Hypothalamus (tissue), 51 donors: ENCODE measurements at regions not wholly inside any gene's neighbourhood (a gene's known extent, or its start where the extent isn't known, plus 50 kb on each side); places are given as distances from the start of the nearest gene placed in this dataset.

Experiments
- DNase-seq, 51 donors: peaks; one replicate each; lab custom pipeline; 2025; lab: John Stamatoyannopoulos, UW

DNA sequence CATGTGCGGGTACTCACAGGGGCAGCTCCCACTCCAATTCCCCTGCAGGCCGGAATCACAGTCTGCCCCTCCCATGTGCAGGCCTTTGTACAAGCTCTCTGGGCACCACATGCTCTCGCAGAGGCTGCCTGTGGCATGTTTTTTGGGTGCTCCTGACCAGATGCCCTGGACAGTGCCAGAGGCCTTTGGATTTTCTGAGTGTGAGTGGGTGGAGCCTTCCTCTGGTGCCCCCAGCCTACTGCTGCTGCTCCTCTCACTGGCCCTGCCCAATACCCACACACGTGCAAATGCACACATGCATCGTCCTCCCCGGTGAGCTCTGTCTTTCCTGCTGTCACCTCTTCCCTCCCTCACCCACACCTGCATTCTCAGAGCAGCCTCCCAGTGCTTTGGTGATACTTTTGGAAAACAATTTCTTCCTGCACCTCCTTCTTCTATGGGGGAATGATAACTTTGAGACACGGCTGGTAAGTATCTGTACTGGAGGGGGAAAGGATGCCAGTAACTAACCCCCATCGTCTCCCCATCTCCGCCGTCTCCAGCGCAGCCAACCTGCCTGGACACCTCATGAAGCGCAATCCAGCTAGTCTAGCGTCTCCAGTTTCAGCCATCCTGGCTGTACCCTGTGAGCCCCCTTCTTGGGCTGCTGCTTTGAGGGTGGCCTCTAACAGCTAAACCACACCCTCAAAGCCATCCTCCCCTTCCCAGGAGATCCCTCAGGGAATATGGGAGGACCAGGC lies 229.4 kb upstream of the TOPAZ1 start:
- no peak for DNase-seq

DNA sequence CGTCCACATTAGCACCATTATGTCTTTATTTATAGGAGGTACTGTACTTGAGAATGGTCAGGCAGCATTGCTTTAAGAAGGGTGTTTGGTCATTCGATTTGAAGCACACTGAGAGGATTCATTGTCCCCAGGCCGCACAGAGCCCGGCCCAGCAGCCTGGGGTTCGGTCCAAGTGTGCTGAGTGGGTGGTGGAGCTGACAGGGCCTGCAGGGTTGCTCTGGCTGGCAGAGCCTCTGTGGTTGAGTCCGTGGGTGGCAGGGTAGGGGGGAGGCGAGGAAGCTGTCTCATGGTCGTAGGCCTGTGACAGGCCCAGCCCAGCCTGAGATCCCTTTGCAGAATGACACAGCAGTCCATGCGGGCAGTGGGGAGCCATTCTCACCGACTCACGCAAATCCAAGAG lies 227.7 kb upstream of the TOPAZ1 start:
- DNase-seq = peak in 2 of 51 donors; percentile 19 to 36

DNA sequence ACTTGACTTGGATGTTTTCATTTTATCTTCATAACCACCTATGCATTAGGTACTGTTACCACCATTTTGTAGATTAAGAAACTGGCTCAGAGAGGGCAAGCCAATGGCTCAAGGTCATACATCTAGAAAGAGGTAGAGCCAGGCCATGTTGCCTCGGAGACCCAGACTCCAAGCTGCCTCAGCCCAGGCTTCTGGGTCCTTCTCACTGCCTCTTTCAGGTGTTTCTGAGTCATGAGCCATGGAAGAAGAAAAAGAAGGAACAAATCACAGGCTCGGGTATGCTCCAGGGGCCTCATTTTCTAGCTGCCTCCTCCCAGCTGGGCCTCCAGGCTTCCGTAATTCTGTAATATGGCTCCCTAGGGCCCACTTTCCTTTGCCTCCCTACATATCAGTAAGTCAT lies 226.5 kb upstream of the TOPAZ1 start:
- no peak for DNase-seq

DNA sequence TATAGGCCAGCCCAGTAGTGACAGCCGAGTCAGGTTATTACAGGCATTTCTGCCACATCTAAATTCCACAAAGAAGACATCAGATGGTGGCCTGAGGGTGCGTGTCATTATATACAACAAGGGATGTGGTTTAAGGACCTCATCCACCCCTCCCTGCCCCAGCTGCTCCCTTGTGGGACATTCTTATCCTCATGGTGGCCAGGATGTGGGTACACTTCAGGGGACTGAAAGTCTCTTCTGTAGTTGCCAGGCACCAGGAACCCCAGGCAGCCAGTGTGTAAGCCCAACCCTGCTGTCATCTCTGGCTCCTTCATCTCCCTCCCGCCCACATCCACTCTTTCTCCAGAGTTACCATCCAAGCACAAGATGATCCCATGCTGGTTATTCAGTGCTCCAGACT lies 224.9 kb upstream of the TOPAZ1 start:
- no peak for DNase-seq

DNA sequence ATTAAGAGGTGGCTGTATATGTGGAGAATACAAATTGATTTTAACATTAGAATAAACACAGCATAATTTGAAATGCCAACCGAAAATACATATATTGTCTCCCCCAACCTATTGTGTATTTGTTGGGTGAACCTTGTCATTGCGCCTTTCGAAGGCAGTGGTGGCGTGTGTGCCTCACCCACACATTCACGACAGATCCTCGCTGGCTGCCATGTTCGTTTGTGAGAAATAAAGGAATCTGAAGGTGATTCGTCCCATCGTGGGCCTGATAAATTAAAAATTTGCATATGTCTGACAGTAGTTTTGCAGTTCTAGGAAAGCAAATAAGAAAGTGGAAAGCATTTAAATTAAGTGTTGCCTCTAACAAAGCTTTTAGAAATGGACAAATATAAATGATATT lies 222.8 kb upstream of the TOPAZ1 start:
- DNase-seq = no peak

DNA sequence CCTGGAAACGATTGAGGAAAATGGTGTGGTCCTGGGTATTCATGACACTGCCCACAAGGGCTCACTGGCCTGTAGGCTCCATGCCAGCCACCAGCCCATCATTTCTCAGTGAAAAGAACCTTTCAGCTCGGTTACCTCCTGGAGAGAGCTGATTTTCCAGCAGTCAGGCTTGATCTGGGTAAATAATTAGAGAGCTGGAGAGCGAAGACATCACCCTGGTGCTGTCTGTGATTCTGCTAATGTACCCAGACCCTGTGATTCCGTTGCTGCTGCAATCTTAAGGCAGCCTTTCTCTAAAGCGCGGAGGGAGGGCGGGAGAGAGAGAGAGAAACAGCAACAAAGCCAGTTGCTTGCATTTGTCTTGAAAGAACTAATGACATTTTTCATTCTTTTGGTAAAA lies 221.9 kb upstream of the TOPAZ1 start:
- peak in 2 of 51 donors; percentile 19 to 43 for DNase-seq

DNA sequence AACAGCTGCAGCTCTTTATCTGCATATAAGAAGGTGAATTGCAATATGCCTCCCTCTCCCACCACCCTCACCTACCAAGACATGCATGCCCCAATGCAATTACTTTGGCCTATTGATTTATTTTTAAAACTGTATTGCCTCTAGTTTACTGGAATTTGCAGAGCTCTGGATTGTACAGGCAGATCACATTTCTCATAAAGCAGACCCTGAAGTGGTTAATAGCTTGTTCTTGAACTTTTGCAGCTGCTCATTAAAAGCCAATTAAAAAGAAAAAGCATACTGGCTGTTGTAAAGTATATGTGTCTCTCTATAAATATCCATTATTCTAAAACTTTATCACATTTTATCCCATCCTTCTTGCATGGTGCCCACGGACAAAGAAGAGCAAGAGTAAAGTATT lies 221.5 kb upstream of the TOPAZ1 start:
- DNase-seq = no peak

DNA sequence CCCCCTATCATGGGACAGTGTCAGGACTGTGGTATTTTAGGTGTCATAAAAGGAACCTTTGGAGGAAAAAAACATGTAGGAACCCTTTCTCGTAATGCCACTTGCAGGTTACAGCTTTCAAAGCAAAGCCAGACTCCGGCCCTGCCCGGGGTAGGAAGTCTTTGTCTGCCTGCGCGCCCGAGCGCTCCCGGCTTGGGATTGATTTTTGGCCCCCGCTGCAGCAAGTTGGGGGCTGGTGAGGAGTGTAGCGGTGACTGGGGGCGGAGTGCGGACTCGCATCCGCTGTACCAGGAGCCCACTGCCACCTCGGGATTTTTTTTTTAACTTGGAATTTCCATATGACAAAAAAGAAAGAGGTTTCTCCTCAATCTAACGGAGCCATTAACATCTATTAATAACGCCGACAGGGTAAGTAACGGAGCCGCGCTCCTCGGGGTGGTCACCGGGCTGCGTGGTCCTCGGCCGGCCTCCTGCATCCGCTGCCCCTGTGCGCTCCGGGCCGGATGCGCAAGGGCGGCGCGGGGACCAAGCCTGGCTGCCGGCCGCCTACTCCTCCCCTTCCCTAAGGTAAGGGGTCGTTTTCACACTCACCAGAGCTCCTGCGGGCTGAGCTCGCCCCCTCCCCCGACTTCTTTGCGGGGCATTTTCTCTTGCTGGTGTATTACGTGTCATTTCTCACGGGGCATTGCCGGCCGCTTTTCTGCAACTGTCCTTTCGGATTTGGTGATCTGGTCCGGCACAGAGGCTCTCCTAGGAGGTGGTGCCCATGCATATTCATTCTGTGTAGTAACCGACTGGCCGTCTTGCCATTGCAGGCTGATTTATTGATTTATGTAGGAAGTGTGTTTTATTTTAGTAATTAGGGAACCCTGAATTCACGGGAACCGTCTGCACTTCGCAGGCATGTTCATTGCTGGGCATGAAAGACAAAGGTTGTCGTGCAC lies 219.8 kb upstream of the TOPAZ1 start:
- DNase-seq = peak in 1 of 51 donors; percentile 7

DNA sequence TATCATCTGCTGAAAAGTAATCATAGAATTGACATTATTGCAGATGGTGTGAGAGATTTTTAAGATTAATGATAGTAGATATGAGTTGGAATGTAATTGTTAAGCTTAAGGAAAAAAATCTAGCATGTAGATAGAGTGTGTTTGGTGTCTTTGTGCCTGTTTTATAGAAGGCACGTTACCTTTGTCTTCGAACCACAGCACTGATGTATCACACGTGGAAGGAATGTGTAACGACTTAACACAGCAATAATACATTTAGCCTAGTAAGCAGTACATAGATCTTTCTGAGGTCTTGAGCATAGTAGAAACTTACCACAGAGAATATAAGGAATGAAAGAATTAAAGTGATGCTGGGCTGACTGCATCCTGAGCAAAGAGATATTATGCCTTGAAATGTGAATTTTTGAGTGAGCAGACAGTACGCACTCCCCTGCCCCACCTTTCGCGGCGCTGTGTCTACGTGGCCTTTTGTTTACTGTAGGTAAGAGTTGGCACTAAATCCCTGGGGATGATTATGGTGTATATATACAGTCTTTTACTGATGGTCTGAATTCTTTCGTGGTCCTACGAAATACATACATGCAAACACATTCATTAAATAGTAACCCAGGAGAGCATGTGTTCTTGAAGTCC lies 217.6 kb upstream of the TOPAZ1 start:
- DNase-seq = no peak

DNA sequence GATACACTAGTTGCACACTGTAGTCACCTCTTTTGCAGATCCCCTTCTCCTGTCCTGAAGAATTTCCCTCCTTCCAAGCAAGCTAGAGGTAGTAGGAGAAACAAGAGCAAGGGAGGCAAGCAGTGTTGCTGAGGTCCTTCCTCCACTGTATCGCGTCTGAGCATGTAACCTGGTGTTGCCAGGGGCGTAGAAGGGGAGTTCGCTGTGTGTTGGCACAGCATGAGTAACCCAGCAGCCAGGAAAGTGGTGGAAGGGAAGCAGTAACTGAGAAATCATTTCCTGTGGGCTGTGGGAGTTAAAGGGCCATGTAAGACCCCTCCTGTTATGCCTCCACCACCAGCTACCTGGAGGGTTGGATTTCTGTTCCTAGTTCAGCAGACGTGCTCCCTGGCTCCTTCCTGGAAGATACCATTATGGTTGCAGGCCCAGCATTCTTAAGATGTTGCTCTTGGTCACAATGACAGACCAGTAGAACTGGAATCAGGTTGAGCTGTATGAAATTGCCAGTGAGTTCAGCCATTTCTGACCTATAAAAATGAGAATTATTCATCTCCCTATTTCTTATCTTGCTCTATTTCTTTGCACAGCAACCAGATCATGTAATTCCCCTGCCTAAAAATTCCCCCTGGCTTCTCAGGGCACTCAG lies 215.3 kb upstream of the TOPAZ1 start:
- no peak for DNase-seq

DNA sequence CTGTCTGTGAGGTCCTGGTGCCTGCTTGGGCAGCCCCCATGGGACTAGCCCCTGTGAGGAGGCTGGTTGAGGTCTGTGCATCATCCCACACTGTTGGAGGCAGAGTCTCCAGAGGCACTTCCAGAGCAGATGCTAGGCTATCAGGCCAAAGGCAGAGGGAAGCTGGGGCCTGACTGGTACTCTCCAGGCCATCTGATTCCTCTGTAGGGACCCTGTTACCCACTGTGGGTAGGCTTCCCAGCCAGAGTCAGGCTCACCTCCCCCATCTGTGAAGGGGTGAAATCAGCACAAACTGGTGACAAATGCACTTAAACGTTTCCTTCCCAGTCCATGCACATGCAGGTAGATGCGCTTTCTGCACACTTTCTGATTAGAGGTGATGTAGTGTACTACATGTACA lies 212.6 kb upstream of the TOPAZ1 start:
- DNase-seq = no peak

DNA sequence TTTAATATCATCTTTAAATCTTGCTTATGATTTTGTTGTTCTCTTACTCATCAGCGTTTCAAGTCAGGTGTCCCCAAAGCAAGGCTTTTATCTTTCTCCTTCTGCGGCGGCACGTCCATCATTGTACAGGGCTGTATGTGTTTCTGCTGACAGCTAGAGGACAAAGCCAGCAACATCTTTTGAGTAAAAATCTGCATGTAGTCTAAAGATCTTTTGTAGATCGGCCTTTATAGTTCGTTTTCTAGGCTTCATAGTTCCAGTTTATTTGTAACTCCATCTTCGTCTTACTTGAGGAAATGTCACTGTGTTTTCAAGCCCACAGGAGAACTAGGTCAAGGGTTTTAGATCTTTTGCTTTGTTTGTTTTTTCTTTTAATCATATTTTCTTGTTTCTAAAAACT lies 211.4 kb upstream of the TOPAZ1 start:
- no peak for DNase-seq

DNA sequence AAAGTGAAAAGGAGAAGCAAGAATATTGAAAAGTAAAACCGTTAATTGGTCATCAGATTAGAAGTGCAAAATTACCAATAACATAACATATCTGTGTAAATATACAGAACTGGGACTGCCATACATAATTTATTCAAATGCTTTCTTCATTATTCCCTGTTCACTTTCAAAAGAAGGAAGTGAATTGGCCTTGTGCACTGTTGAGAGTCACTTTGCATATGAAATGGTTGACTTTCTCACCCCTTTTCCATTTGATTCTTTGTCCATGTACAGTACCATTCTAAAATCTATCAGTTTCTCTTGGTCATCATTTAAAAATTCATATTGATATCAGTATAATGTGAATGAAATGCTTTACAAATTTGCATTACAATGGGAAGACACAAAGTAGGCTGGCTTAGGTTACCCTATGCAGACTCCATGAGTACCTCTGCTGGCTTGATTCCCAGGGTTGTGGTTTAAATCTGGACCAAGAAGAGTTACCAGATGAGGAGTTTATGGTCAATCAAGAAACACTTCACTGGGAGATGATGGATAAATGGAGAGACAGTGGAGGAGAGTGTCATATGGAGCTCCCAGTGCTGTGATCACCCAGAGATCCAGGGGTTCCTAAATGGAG lies 210.9 kb upstream of the TOPAZ1 start:
- no peak for DNase-seq

DNA sequence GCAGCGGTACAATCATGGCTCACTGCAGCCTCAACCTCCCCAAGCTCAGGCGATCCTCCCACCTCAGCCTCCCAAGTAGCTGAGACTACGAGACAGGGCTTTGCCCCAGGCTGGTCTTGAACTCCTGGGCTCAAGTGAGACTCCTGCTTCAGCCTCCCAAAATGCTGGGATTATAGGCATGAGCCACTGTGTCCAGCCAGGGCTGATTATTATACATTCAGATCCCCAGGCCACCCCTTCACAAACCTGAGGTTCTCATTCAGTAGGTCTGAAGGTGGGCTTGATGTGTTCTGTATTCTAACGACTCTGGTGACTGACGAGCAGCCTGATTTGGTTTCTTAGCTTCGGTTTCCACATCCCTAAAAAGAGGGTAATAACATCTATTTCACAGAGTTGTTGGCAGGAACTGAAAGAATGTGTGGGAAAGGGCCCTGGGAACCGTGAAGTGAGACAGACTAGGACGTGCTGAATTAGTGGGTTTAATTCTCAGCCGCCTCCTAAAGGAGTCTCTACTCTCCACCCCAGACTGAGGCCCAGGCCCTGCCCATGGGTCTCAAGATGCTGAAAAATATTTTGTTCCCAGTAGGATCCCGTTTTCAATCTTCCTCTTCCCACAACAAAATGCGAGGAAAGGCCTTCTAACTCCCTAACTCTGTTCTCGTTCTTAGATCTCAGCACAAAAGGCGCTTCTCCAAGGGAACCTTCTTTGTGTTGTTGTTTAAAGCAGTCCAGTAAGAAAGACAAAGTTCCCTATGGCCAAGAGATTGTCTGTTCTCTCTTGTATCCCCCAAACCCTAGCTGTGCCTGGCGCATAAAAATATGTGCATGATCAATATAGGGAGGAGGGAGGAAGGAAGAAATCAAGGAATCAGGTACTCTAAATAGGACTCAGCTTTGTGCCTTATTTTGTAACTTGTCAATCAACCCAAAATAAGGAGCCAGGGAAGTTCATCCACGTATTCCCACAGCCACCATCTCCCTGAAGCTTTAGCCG lies 210.0 kb upstream of the TOPAZ1 start:
- DNase-seq = no peak

DNA sequence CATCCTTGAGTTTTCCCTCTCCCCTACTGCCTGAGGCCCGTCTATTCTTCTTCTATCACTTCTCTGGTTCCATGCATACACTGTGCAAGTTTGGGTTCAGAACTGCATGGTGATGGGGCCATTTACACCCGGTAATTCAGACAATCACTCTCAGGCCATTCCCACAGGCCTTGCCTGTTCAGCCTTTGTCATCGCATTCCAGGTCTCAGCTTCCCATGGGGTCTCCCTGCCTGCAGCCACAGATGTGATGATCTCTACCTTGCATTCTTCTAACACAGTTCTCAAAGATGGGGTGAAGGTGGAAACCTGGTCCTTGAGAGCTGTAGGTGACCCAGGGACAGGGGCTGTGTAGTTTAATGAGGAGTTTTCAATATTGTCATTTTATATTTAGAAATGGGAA lies 209.2 kb upstream of the TOPAZ1 start:
- DNase-seq = no peak

DNA sequence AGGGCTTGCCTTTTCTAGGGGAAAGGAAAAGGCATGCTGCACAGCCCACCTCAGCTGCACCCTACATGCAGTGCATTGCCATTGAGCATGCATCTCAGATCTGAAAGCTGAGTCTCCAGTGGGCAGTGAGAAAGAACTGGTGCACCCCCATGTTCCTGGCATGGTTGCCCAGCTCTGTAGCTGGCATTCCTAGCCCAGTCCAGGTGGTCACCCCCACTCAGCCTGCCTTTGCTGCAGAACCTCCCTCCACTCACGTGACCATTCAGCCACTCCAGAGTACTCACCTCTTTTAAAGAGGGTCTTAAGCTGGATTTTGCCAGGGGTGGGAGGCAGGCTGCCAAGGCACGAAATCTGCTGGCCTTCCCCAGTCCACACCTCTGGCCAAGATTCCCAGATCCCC lies 208.6 kb upstream of the TOPAZ1 start:
- no peak for DNase-seq

DNA sequence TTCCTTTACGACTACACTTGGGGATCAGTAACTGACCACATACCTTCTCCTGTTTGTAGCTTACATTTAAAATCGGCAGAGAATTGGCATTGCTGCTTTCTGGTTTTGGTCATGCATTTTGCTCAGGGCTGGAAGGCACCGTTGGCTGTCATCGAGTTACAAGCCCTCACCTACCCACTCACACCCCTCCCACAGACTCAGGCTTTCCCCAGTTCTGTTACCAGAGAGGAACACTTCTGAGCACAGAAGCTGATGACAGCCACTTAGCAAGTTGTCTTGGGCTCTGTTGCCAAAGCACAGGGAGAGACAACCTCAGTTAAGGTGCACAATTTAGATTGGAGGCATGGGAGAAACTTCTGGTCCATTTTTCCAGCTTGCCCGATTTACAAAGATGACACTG lies 204.8 kb upstream of the TOPAZ1 start:
- DNase-seq = no peak

DNA sequence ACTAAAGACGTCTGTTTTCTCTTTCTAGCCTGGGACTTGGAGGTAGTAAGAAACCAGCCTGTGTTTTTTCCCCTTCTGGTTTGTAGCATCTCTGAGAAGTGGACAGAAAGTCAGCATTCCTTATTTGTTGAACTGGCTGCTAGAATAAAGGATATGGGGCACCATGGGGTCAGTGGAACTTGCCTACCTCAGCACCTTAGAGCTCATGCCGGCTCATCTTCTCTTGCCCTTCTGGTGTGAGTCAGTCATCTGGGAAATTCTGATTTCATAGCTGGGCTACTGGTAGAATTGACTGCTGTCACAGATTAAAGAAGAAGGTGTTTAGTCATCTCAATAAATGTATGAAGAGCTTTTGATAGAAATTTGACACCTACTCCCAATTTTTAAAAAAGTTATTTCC lies 202.7 kb upstream of the TOPAZ1 start:
- no peak for DNase-seq

DNA sequence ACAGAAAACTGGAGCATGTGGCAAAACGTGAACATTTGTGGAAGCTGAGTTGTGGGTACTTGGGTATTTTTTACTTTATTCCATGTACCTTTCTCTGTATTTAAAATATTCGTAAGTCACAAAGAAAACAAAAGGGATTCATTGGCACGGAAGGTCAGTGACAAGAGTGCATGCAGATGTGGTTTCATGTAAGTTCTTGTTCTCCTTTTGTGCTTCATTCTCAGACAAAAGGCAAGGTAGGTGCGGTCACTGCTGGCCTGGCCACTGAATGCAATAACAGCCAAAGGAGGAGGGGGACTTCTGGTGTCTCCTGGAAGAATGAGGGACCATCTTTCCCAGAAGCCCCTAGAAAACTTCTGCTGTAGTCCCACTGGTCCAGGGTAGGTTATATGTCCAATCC lies 200.0 kb upstream of the TOPAZ1 start:
- no peak for DNase-seq
